Fibroblast of mammary gland (primary cell): ENCODE measurements at regions not wholly inside any gene's neighbourhood (a gene's known extent, or its start where the extent isn't known, plus 50 kb on each side); places are given as distances from the start of the nearest gene placed in this dataset.

Experiments
- DNase-seq: peaks from one replicate; pipeline ENCODE4 v3.0.0-alpha.2; 2010; ENCODE audit warnings: low read depth
- H3K4me3 ChIP-seq: 2 replicates; pipeline ENCODE4 v1.5.1; 2011; ENCODE audit warnings: low read depth, mild to moderate bottlenecking, low read length, moderate library complexity; ENCODE audit not compliant: control insufficient read depth
- TF ChIP-seq, protein P1 (sequence below): conservative IDR thresholded peaks from 2 replicates; pipeline ENCODE4 v1.5.1; 2011; ENCODE audit warnings: low read depth, low read length, inconsistent platforms; ENCODE audit not compliant: control insufficient read depth, insufficient read depth

DNA sequence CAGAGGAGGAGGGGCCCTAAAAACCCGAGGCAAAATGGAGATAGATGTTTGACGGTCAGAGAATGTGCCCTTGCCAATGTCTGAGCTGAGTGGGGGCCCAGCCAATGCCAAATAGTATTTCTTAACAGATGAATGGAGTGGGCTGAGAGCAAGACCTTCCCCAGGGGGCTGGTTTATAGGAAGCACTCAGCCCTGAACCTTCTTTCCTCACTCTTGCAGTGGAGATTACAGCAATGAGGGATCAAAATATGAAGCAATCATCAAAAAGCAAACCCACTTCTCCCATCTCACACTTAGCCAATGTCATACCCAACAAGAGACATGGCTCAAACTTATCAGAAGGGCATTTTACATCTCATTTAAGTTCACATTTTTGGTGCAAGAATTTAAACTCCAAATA lies 350.3 kb downstream of the GADD45G start:
- DNase-seq, result no peak
- no peak overlapping the region for H3K4me3 ChIP-seq
- TF ChIP-seq, protein P1, sequence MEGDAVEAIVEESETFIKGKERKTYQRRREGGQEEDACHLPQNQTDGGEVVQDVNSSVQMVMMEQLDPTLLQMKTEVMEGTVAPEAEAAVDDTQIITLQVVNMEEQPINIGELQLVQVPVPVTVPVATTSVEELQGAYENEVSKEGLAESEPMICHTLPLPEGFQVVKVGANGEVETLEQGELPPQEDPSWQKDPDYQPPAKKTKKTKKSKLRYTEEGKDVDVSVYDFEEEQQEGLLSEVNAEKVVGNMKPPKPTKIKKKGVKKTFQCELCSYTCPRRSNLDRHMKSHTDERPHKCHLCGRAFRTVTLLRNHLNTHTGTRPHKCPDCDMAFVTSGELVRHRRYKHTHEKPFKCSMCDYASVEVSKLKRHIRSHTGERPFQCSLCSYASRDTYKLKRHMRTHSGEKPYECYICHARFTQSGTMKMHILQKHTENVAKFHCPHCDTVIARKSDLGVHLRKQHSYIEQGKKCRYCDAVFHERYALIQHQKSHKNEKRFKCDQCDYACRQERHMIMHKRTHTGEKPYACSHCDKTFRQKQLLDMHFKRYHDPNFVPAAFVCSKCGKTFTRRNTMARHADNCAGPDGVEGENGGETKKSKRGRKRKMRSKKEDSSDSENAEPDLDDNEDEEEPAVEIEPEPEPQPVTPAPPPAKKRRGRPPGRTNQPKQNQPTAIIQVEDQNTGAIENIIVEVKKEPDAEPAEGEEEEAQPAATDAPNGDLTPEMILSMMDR, result no peak

DNA sequence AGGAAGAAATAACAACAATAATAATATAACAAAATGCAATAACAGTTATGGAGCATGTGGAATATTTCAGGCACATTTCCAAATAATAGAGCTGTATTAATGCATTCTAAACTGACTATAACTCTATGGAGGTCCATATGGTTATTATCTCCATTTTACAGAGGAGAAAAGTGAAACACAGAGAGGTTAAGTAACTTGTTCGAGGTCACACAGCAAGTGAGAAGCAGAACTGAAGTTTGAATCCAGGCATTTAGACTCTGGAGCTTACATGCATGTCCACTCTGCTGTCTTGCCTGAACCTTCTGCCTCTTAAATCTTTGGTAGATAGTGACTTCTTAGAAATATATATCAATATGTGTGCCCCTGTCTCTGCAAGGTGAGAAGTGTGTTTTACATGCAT lies 350.8 kb downstream of the GADD45G start:
- no peak for DNase-seq
- no peak overlapping the region for H3K4me3 ChIP-seq
- TF ChIP-seq, protein P1, result no peak

DNA sequence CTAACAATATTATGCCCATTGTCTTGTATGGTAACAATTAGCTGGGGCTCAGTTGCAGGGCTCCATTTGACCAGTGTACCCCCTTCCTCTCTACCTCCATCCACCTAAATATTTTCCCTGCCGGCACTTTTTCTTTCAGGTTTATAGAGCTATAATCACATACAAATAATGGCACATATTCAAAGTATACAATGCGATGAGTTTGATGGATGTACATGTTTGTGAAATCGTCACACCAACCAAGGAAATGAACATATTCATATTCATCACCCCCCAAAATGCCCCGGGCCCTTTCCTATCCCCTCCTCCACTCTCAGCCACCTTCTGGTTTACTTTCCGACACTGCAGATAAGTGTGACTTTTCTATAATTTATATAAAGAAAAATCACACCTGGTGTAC lies 351.5 kb downstream of the GADD45G start:
- no peak overlapping the region for H3K4me3 ChIP-seq
- TF ChIP-seq, protein P1, result no peak
- DNase-seq, result no peak

DNA sequence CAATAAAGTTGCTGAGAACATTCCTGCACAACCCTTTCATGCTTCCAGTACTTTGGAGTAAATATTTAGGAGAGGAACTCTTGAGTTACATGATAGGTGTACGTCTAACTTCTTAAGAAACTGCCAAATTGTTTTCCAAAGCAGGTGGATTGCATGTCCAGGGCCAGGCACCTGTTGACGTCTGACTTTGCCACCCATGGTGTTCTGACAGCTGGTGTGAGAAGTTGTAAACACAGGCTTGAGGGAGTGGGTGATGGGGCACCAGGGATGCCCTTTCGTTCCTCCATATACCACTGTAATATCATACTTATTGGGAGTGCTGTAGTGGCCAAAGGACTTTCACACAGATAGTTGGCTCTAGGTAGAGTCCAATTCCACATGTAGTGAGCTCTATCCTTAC lies 352.1 kb downstream of the GADD45G start:
- TF ChIP-seq, protein P1, result no peak
- no peak overlapping the region for H3K4me3 ChIP-seq
- DNase-seq, result no peak

DNA sequence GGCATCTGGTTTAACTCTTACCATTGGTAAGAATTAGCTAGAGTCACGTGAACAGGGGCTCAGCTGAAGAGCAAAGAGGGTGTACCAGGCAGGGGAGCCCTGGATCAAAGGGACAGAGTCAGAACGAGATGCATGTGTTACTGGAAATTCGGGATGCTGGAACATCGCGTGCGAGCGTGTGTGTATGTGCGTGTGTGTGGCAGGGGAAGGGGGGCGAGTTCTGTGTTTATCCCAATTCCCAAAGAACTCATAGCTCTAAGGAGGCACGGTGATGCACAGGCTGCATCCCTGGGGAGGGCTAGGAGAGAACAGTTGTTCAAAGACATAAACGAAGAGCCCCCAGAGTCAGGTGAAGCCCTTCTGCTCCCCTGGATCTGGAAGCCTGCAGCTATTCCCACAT lies 353.3 kb downstream of the GADD45G start:
- no peak for DNase-seq
- TF ChIP-seq, protein P1, result no peak
- H3K4me3 ChIP-seq, result no peak overlapping the region

DNA sequence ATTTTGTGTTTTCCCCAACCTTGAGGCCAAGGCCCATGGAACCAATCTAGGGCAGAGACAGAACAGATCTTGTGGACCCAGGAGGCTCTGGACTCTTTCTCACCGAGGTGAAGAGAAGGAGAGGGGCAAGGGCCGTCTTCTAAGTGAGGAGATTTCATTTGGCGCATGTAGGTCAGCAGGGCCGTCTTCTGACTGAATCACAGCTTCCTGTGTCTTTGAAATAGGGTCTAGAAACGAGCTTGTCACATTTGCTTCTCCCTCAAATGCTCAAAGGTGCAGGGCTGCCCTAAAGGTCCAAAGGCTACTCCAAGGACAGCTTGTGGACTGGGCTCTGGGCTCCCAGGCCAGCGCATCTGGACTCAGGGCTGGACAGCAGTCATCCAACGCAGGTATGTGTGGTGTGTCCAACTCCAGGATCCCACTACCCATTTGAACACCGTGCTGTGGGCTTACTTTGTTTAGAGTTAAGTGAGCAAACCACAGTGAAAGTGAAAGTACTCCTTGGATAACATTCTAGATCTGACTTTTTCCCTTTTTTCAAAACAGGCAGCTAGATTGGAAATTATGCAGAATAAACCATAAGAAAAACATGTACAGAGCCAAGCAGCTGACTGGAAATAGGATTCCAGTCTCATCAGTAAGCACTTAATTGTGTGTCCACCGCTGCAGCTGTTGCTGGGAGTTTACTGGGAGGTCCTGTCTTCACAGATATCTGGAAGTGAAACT lies 357.0 kb downstream of the GADD45G start:
- no peak overlapping the region for H3K4me3 ChIP-seq
- TF ChIP-seq, protein P1, result no peak
- DNase-seq, result peak; percentile 39

DNA sequence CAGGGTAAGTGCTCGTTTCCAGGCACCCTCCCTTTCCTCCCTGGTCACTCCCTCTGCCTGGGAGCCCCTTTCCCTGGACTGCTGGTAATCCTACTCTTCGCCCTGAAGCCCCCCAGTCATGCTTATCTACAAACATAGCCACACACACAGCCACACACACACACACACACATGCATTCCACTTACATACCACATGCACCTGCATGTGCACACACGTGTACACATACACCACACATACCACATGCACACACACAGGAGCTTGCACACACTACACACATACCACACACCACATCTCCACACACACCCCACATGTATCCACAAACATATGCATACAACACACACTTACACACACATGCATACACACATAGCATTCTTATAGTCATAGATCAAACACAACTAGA lies 358.5 kb downstream of the GADD45G start:
- no peak overlapping the region for H3K4me3 ChIP-seq
- DNase-seq, result no peak
- TF ChIP-seq, protein P1, result no peak
